GM12872 (cell line): ENCODE measurements at regions not wholly inside any gene's neighbourhood (a gene's known extent, or its start where the extent isn't known, plus 50 kb on each side); places are given as distances from the start of the nearest gene placed in this dataset.

Source experiments
- TF ChIP-seq, protein P1 (sequence below): IDR thresholded peaks from 3 replicates; pipeline ENCODE4 v1.5.1; 2011; ENCODE audit warnings: low read depth, mild to moderate bottlenecking, low read length, moderate library complexity; ENCODE audit not compliant: insufficient read depth

DNA sequence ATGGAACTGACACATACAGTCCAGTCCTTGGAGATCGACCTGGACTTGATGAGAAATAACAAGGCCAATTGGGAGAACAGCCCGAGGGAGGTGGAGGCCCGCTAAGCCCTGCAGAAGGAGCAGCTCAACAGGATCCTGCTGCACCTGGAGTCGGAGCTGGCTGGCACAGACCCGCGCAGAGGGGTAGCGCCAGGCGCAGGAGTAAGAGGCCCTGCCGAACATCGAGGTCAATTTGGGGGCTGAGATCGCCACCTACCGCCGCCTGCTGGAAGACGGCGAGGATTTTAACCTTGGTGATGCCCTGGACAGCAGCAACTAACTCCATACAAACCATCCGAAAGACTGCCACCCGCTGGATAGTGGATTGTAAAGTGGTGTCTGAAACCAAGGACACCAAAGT, 1610.1 kb upstream of the ACO1 start:
- TF ChIP-seq, protein P1, sequence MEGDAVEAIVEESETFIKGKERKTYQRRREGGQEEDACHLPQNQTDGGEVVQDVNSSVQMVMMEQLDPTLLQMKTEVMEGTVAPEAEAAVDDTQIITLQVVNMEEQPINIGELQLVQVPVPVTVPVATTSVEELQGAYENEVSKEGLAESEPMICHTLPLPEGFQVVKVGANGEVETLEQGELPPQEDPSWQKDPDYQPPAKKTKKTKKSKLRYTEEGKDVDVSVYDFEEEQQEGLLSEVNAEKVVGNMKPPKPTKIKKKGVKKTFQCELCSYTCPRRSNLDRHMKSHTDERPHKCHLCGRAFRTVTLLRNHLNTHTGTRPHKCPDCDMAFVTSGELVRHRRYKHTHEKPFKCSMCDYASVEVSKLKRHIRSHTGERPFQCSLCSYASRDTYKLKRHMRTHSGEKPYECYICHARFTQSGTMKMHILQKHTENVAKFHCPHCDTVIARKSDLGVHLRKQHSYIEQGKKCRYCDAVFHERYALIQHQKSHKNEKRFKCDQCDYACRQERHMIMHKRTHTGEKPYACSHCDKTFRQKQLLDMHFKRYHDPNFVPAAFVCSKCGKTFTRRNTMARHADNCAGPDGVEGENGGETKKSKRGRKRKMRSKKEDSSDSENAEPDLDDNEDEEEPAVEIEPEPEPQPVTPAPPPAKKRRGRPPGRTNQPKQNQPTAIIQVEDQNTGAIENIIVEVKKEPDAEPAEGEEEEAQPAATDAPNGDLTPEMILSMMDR, result 0 out of 3 replicates have a peak, but pooled peaks have one; percentile 13

DNA sequence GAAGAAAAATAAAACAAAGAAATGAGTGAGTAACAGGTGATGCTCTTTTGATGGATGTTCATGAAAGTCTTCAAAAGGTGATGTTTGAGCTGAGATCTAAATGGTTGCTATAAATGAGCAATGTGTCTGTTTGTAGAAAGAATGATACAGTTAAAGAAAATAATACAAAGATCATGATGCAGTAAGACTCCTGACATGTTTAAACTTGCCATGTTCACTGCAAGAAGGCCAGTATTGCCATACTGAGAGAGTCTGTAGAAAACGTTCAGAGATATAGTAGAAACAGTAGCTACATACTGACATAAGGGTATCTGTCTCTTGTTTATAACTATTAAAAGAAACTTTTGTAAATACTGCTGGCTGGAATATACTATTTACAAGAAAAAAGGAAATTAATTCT, 1609.2 kb upstream of the ACO1 start:
- TF ChIP-seq, protein P1, result no peak

DNA sequence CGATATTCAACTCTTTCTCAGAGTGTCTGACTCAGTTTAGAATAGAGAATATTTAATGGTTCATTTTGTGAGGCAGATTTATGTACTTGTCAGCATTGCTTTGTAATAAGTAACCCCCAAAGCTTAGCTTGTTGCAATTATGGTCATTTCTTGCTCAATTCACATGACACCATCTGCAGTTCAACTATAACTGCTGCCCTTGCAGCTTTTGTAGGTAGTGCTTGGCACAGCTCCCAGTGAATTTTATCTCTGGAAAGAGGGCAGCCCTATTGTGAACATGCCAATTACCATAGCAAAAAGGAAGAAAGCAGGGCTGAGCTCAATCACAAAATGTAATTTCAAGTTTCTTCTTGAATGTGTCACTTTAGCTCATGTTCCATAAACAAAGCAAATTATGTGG, 1587.7 kb upstream of the ACO1 start:
- TF ChIP-seq, protein P1, result no peak

DNA sequence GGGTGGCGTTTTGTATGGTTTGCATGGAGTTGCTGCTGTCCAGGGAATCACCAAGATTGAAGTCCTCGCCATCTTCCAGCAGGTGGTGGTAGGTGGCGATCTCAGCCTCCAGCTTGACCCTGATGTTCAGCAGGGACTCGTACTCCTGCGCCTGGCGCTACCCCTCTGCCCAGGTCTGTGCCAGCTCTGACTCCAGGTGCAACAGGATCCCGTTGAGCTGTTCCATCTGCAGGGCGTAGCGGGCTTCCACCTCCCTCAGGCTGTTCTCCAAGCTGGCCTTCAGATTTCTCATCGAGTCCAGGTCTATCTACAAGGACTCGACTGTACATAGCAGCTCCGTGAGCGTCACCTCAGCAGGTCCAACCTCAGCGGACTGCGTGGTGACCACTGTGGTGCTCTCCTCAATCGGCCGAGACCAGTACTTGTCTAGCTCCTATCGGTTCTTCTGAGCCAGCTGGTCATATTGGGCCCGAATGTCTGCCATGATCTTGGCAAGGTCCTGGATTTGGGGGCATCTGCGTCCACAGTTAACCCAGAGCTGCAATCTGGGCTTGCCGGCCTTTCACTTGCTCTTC, 1584.8 kb upstream of the ACO1 start:
- TF ChIP-seq, protein P1, result no peak

DNA sequence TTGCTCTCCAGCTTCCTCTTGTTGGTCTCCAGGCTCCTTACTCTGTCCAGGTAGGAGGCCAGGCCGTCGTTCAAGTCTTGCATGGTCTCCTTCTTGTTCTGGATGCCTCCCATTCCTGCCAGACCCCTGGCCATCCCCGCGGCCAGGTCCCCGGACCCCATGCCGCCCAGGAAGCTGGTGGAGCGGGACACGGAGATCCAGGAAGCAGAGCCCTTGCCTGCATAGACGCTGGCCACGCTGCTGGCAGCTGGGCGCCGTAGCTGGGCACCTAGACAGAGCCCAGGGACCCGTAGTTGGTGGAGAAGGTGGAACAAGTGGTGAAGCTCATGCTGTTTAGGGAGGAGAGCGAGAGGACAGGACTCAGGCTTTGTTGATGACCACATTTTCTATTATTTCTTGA, 1584.0 kb upstream of the ACO1 start:
- TF ChIP-seq, protein P1, result no peak

DNA sequence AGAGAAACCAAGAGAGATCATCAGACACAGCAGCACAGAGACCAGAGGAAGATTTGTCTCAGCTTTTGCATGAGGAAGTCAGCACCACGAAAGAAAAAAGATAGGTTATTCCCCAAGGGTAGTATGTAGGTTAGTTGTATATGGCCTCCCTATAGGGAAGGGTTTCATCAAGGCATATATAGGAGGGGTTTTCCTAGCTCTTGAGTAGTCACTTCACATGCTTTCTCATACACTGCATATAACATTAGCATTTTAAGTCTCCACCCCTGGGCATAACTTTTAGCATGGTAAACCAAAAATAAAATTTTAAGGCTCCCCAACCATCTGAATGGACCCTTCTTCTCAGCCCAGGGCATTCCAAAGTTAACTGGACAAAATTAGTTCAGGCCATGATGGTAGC, 1571.6 kb upstream of the ACO1 start:
- TF ChIP-seq, protein P1, result no peak

DNA sequence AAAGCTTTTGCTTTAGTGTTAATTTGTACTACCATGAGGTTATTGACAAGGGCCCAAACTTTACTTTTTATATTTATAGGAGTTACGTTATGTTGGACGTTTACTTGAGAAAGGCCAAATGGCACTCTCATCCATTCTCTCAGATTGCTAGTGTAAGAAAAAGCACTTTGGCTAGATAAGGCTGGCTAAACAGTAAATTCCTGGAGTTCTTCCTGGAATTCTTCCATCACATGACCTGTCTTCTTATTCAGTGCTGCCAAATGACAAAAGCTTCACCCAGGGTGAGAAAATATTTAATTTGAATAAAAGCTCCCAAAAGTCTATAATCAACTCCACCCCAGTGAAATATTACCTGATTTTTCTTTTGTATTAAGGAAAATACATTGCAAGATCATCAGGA, 1568.9 kb upstream of the ACO1 start:
- TF ChIP-seq, protein P1, result no peak

DNA sequence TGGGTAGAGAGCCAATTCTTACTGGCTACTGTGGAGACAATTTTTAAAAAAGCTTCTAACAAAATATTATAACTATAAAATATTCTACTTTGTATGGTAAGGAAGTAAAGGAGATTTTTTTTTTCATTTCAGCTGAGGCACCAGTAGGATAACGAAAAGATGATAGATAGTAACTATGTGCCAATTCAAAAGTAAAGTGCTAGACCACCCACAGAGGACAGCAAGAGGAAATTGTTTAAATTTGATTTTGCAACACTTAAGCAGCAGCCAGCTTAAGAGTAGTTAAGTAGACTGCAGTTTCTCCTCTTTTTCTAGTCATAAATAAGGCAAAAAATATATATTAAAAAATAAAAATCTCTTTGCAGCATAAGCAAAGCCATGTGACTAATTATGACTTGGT, 1539.3 kb upstream of the ACO1 start:
- TF ChIP-seq, protein P1, result no peak
